Loucy (cell line): ENCODE measurements at regions not wholly inside any gene's neighbourhood (a gene's known extent, or its start where the extent isn't known, plus 50 kb on each side); places are given as distances from the start of the nearest gene placed in this dataset.

ENCODE experiments used
- EZH2phosphoT487 ChIP-seq: fragments of 200-600 bp; IDR thresholded peaks from 2 replicates; pipeline ENCODE4 v1.6.1; 2018; ENCODE audit warnings: antibody characterized with exemption, mild to moderate bottlenecking, moderate library complexity, borderline replicate concordance
- TF ChIP-seq, protein P1 (sequence below): fragments of 200-600 bp; sonication (generic); conservative IDR thresholded peaks from 2 replicates; pipeline ENCODE4 v1.5.1; 2014; ENCODE audit warnings: mild to moderate bottlenecking, antibody characterized with exemption, low read length

DNA sequence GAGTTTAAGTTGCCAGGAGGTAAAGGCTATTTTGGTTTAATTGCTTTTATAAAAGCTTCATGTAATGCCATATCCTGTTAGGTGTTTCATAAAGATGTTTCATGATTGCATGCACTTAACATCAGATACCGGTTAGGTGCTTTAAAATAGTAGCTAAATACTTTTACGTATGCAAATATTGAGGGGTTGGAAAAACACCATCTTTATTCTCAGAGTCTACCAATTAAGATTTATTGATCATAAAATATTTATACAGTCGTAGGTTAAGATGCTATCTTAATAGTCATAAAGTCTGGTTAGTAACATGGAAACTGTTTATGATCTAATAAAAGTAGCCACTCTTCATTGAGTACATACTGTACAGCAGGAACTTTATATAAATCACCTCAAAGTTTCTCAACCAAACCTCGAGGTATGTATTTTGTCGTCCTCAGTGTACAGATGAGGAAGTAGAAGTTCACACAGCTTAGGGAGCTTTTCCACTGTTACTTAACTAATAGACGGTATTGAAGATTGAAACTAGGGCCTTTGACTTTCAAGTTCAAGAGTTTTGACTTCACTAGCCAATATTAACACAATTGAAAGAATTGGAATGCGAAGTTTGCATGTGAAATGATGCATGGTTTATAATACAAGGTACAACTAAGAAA, 897.1 kb downstream of the GATA3 start:
- TF ChIP-seq, protein P1, sequence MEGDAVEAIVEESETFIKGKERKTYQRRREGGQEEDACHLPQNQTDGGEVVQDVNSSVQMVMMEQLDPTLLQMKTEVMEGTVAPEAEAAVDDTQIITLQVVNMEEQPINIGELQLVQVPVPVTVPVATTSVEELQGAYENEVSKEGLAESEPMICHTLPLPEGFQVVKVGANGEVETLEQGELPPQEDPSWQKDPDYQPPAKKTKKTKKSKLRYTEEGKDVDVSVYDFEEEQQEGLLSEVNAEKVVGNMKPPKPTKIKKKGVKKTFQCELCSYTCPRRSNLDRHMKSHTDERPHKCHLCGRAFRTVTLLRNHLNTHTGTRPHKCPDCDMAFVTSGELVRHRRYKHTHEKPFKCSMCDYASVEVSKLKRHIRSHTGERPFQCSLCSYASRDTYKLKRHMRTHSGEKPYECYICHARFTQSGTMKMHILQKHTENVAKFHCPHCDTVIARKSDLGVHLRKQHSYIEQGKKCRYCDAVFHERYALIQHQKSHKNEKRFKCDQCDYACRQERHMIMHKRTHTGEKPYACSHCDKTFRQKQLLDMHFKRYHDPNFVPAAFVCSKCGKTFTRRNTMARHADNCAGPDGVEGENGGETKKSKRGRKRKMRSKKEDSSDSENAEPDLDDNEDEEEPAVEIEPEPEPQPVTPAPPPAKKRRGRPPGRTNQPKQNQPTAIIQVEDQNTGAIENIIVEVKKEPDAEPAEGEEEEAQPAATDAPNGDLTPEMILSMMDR: no peak
- no peak for TF ChIP-seq EZH2phosphoT487
